Uterus (tissue), 3 donors: ENCODE measurements at regions not wholly inside any gene's neighbourhood (a gene's known extent, or its start where the extent isn't known, plus 50 kb on each side); places are given as distances from the start of the nearest gene placed in this dataset.

ENCODE experiments used
- DNase-seq, 2 donors: peaks; one replicate each; pipeline ENCODE4 v3.0.0-alpha.2; 2019 to 2020
- H3K27ac ChIP-seq, 2 donors: fragments of 200-600 bp; sonication (generic); 1 replicate in 1 of 2; 2 replicates in 1 of 2; pipeline ENCODE4 v1.5.1; 2016 to 2018
- H3K27me3 ChIP-seq, 2 donors: fragments of 200-600 bp; sonication (generic); one replicate each; pipeline ENCODE4 v1.5.1; 2018 to 2019; ENCODE audit warnings: control low read depth in 1 of 2
- H3K36me3 ChIP-seq, 2 donors: fragments of 200-600 bp; sonication (generic); one replicate each; pipeline ENCODE4 v1.5.1; 2019; ENCODE audit warnings: control low read depth in 1 of 2
- H3K4me1 ChIP-seq, 2 donors: fragments of 200-600 bp; sonication (generic); one replicate each; pipeline ENCODE4 v1.5.1; 2018 to 2019; ENCODE audit warnings: control low read depth in 1 of 2
- H3K4me3 ChIP-seq, 2 donors: fragments of 200-600 bp; sonication (generic); 1 replicate in 1 of 2; 2 replicates in 1 of 2; pipeline ENCODE4 v1.5.1; 2018 to 2019; ENCODE audit warnings: mild to moderate bottlenecking in 1 of 2
- H3K9me3 ChIP-seq, 2 donors: fragments of 200-600 bp; sonication (generic); one replicate each; pipeline ENCODE4 v1.5.1; 2019; ENCODE audit warnings: control low read depth in 1 of 2
- CTCF ChIP-seq, 4 experiments: fragments of 200-600 bp in 2 of 4; fragments of 450-650 bp in 2 of 4; sonication (generic) in 2 of 4; IDR thresholded peaks; one replicate each; pipeline ENCODE4 v1.5.1; 2016 to 2019; ENCODE audit warnings: antibody characterized with exemption in 4 of 4, mild to moderate bottlenecking in 2 of 4, moderate library complexity in 1 of 4
- POLR2A ChIP-seq, 2 donors: fragments of 450-650 bp; IDR thresholded peaks; one replicate each; pipeline ENCODE4 v1.6.1; 2016; ENCODE audit warnings: antibody characterized with exemption in 2 of 2, mild to moderate bottlenecking in 1 of 2, moderate library complexity in 1 of 2
- intact Hi-C: fragments of 100-400 bp; cut with DNase I; formaldehyde crosslinking; loops from one replicate; pipeline ENCODE4 v1.15.1; 2023; ENCODE audit warnings: low total_unique reads
- donor health status: DM: yes; HTN: yes; CAD: no.

GRCh38 chr16:80040413-80040812 is 439.9 kb upstream of the MAF start:
- TF ChIP-seq CTCF (IDR thresholded peaks at IDR 0.05) (no peak), POLR2A (IDR thresholded peaks at IDR 0.05) (no peak)
- no peak overlapping the region for H3K4me3 ChIP-seq
- no peaks in the 10 kb centered on the region for H3K9me3 ChIP-seq
- H3K36me3 ChIP-seq: no peaks in the 10 kb centered on the region
- no peaks in the 10 kb centered on the region for H3K4me1 ChIP-seq
- intact Hi-C loops: no loop called here
- no peak for DNase-seq
- no peak overlapping the region for H3K27ac ChIP-seq
- H3K27me3 ChIP-seq: no peaks in the 10 kb centered on the region

GRCh38 chr16:80039777-80040176 is 439.2 kb upstream of the MAF start:
- H3K27me3 ChIP-seq: no peaks in the 10 kb centered on the region
- H3K4me3 ChIP-seq: no peak overlapping the region
- intact Hi-C loops: no loop called here
- TF ChIP-seq POLR2A (IDR thresholded peaks at IDR 0.05) (no peak), CTCF (IDR thresholded peaks at IDR 0.05) (no peak)
- H3K36me3 ChIP-seq: no peaks in the 10 kb centered on the region
- no peak overlapping the region for H3K27ac ChIP-seq
- no peaks in the 10 kb centered on the region for H3K9me3 ChIP-seq
- no peaks in the 10 kb centered on the region for H3K4me1 ChIP-seq
- no peak for DNase-seq

- H3K27ac ChIP-seq: no peak overlapping the region
- no peaks in the 10 kb centered on the region for H3K4me1 ChIP-seq
- H3K27me3 ChIP-seq: no peaks in the 10 kb centered on the region
- no peak for TF ChIP-seq POLR2A (IDR thresholded peaks at IDR 0.05)
- TF ChIP-seq CTCF (IDR thresholded peaks at IDR 0.05): no peak
- no peak for DNase-seq
- no peak overlapping the region for H3K4me3 ChIP-seq
- no peaks in the 10 kb centered on the region for H3K9me3 ChIP-seq
- H3K36me3 ChIP-seq: no peaks in the 10 kb centered on the region
- intact Hi-C loops: no loop called here
These were observed 438.0 kb upstream of the MAF start for GRCh38 chr16:80038566-80038965.

GRCh38 chr16:80034948-80035663 is 434.6 kb upstream of the MAF start:
- no peak for TF ChIP-seq CTCF (IDR thresholded peaks at IDR 0.05)
- no peak for TF ChIP-seq POLR2A (IDR thresholded peaks at IDR 0.05)
- Histone ChIP-seq H3K4me1 (no peaks in the 10 kb centered on the region), H3K27ac (no peak overlapping the region), H3K4me3 (no peak overlapping the region), H3K9me3 (no peaks in the 10 kb centered on the region), H3K27me3 (no peaks in the 10 kb centered on the region), H3K36me3 (no peaks in the 10 kb centered on the region)
- DNase-seq: no peak
- intact Hi-C loops: no loop called here

- no peak overlapping the region for H3K27ac ChIP-seq
- no peaks in the 10 kb centered on the region for H3K4me1 ChIP-seq
- H3K27me3 ChIP-seq: no peaks in the 10 kb centered on the region
- no peaks in the 10 kb centered on the region for H3K36me3 ChIP-seq
- no peak overlapping the region for H3K4me3 ChIP-seq
- no peak for DNase-seq
- TF ChIP-seq POLR2A (IDR thresholded peaks at IDR 0.05): no peak
- no peak for TF ChIP-seq CTCF (IDR thresholded peaks at IDR 0.05)
- intact Hi-C loops: no loop called here
- H3K9me3 ChIP-seq: no peaks in the 10 kb centered on the region
These were observed 433.9 kb upstream of the MAF start for GRCh38 chr16:80034469-80034826.
